ENCODE measurements at regions not wholly inside any gene's neighbourhood (a gene's known extent, or its start where the extent isn't known, plus 50 kb on each side); places are given as distances from the start of the nearest gene placed in this dataset.

GRCh38 chr7:25391961-25392587, 163.8 kb upstream of the NPVF start:
- no peak overlapping the region for H3K4me3 ChIP-seq (ENCODE audit: low read depth, low read length)

GRCh38 chr7:25392588-25393338, 164.5 kb upstream of the NPVF start:
- H3K4me3 ChIP-seq (ENCODE audit: low read depth, low read length): no peak overlapping the region

GRCh38 chr7:25395976-25396375, 167.7 kb upstream of the NPVF start:
- no peak overlapping the region for H3K4me3 ChIP-seq (ENCODE audit: low read depth, low read length)

- no peak overlapping the region for H3K4me3 ChIP-seq (ENCODE audit: low read depth, low read length)
These were observed 168.4 kb upstream of the NPVF start for GRCh38 chr7:25396668-25397067.

- H3K4me3 ChIP-seq (ENCODE audit: low read depth, low read length): no peak overlapping the region
These were observed 170.1 kb upstream of the NPVF start for GRCh38 chr7:25398418-25398817.

GRCh38 chr7:25399000-25399750, 170.9 kb upstream of the NPVF start:
- H3K4me3 ChIP-seq (ENCODE audit: low read depth, low read length): no peak overlapping the region

- no peak overlapping the region for H3K4me3 ChIP-seq (ENCODE audit: low read depth, low read length)
These were observed 174.2 kb upstream of the NPVF start for GRCh38 chr7:25402532-25402931.

- no peak overlapping the region for H3K4me3 ChIP-seq (ENCODE audit: low read depth, low read length)
These were observed 177.4 kb upstream of the NPVF start for GRCh38 chr7:25405736-25406135.

- H3K4me3 ChIP-seq (ENCODE audit: low read depth, low read length): no peak overlapping the region
These were observed 178.8 kb upstream of the NPVF start for GRCh38 chr7:25407053-25407452.

- H3K4me3 ChIP-seq (ENCODE audit: low read depth, low read length): no peak overlapping the region
These were observed 179.9 kb upstream of the NPVF start for GRCh38 chr7:25408012-25408687.

- H3K4me3 ChIP-seq (ENCODE audit: low read depth, low read length): no peak overlapping the region
These were observed 180.6 kb upstream of the NPVF start for GRCh38 chr7:25408876-25409275.

GRCh38 chr7:25409897-25410636, 181.8 kb upstream of the NPVF start:
- no peak overlapping the region for H3K4me3 ChIP-seq (ENCODE audit: low read depth, low read length)

GRCh38 chr7:25420771-25421170, 192.5 kb upstream of the NPVF start:
- no peak overlapping the region for H3K4me3 ChIP-seq (ENCODE audit: low read depth, low read length)

- no peak overlapping the region for H3K4me3 ChIP-seq (ENCODE audit: low read depth, low read length)
These were observed 195.8 kb upstream of the NPVF start for GRCh38 chr7:25424113-25424512.

GRCh38 chr7:25424855-25425254, 196.6 kb upstream of the NPVF start:
- no peak overlapping the region for H3K4me3 ChIP-seq (ENCODE audit: low read depth, low read length)

- H3K4me3 ChIP-seq (ENCODE audit: low read depth, low read length): no peak overlapping the region
These were observed 199.4 kb upstream of the NPVF start for GRCh38 chr7:25427721-25428120.

- H3K4me3 ChIP-seq (ENCODE audit: low read depth, low read length): no peak overlapping the region
These were observed 201.4 kb upstream of the NPVF start for GRCh38 chr7:25429731-25430130.

GRCh38 chr7:25430200-25430931, 202.1 kb upstream of the NPVF start:
- H3K4me3 ChIP-seq (ENCODE audit: low read depth, low read length): no peak overlapping the region

GRCh38 chr7:25431956-25432450, 203.7 kb upstream of the NPVF start:
- no peak overlapping the region for H3K4me3 ChIP-seq (ENCODE audit: low read depth, low read length)

GRCh38 chr7:25432807-25433206, 204.5 kb upstream of the NPVF start:
- H3K4me3 ChIP-seq (ENCODE audit: low read depth, low read length): no peak overlapping the region

All from iPS-11a (cell line).